ENCODE measurements at regions not wholly inside any gene's neighbourhood (a gene's known extent, or its start where the extent isn't known, plus 50 kb on each side); places are given as distances from the start of the nearest gene placed in this dataset.

DNA sequence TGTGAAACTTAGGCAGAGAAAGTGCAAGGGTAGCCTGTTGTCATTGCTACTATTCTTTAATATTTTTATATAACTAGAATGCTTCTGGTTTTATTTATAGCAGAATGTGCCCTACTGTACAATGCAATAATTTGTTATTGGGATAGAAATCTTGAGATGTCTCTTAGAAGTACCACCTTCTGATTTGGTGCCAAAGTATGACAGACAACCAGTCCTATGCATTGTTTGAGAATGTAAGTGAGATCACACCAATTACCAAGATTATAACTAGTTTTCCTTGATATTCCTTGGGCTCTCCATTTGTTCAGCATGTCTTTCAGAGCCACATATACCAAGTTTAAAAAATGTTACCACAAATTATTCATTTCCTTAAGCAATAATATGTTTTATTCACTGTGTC is 399.7 kb downstream of the CPS1 start:
- Histone ChIP-seq H3K36me3 (ENCODE audit: insufficient read depth, low read length) (no peaks in the 10 kb centered on the region), H3K4me3 (ENCODE audit: low read depth in 1 of 2, low read length in 2 of 2) (no peak overlapping the region), H2AFZ (ENCODE audit: low read depth, low read length) (no peak overlapping the region), H4K20me1 (ENCODE audit: insufficient read depth, low read length) (no peaks in the 10 kb centered on the region), H3K4me2 (ENCODE audit: insufficient read depth, low read length) (no peak overlapping the region), H3K27ac (ENCODE audit: low read length) (no peak overlapping the region), H3K27me3 (ENCODE audit: insufficient read depth, low read length, poor library complexity) (no peaks in the 10 kb centered on the region), H3K9me3 (ENCODE audit: insufficient read depth, low read length, severe bottlenecking) (no peaks in the 10 kb centered on the region), H3K9ac (ENCODE audit: low read depth, low read length) (no peak overlapping the region), H3K4me1 (ENCODE audit: insufficient read depth, low read length) (no peaks in the 10 kb centered on the region), H3K79me2 (ENCODE audit: insufficient read depth, low read length) (no peaks in the 10 kb centered on the region)
- TF ChIP-seq, protein P1, sequence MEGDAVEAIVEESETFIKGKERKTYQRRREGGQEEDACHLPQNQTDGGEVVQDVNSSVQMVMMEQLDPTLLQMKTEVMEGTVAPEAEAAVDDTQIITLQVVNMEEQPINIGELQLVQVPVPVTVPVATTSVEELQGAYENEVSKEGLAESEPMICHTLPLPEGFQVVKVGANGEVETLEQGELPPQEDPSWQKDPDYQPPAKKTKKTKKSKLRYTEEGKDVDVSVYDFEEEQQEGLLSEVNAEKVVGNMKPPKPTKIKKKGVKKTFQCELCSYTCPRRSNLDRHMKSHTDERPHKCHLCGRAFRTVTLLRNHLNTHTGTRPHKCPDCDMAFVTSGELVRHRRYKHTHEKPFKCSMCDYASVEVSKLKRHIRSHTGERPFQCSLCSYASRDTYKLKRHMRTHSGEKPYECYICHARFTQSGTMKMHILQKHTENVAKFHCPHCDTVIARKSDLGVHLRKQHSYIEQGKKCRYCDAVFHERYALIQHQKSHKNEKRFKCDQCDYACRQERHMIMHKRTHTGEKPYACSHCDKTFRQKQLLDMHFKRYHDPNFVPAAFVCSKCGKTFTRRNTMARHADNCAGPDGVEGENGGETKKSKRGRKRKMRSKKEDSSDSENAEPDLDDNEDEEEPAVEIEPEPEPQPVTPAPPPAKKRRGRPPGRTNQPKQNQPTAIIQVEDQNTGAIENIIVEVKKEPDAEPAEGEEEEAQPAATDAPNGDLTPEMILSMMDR (IDR thresholded peaks at IDR 0.05; ENCODE audit: borderline replicate concordance, extremely low read depth, low read length, poor library complexity, severe bottlenecking) = no peak
- TF ChIP-seq EZH2 (IDR thresholded peaks at IDR 0.05; ENCODE audit: borderline replicate concordance, low read depth, low read length, severe bottlenecking) = no peak
- ATAC-seq (ENCODE audit: insufficient read depth, low read depth) (no peak), DNase-seq (no peak)

DNA sequence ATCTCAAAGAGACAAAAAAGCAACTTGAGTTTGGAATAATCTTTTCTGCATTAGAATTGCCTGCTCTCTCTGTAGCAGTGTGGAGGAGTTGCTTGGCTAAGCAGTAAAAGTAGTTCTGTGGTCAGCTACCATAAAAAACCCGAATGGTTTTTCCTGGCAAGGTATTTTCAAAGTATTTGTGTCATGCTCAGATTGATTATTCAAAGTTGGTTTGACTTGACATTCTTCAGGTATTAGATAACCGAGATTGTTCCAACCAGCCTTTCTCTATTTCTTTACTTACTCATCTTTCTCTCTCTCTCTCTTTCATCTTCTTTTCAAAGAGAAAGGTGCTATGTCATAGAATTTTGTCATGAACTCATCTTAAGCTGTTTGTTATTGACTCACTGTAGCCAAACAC is 404.9 kb downstream of the CPS1 start:
- Histone ChIP-seq H3K79me2 (ENCODE audit: insufficient read depth, low read length) (no peaks in the 10 kb centered on the region), H3K4me3 (ENCODE audit: low read depth in 1 of 2, low read length in 2 of 2) (no peak overlapping the region), H3K36me3 (ENCODE audit: insufficient read depth, low read length) (no peaks in the 10 kb centered on the region), H2AFZ (ENCODE audit: low read depth, low read length) (no peak overlapping the region), H3K4me1 (ENCODE audit: insufficient read depth, low read length) (no peaks in the 10 kb centered on the region), H4K20me1 (ENCODE audit: insufficient read depth, low read length) (no peaks in the 10 kb centered on the region), H3K4me2 (ENCODE audit: insufficient read depth, low read length) (no peak overlapping the region), H3K27me3 (ENCODE audit: insufficient read depth, low read length, poor library complexity) (no peaks in the 10 kb centered on the region), H3K27ac (ENCODE audit: low read length) (no peak overlapping the region), H3K9me3 (ENCODE audit: insufficient read depth, low read length, severe bottlenecking) (no peaks in the 10 kb centered on the region), H3K9ac (ENCODE audit: low read depth, low read length) (no peak overlapping the region)
- no peak for ATAC-seq (ENCODE audit: insufficient read depth, low read depth)
- DNase-seq = no peak
- TF ChIP-seq, protein P1 (IDR thresholded peaks at IDR 0.05; ENCODE audit: borderline replicate concordance, extremely low read depth, low read length, poor library complexity, severe bottlenecking) = no peak
- no peak for TF ChIP-seq EZH2 (IDR thresholded peaks at IDR 0.05; ENCODE audit: borderline replicate concordance, low read depth, low read length, severe bottlenecking)

DNA sequence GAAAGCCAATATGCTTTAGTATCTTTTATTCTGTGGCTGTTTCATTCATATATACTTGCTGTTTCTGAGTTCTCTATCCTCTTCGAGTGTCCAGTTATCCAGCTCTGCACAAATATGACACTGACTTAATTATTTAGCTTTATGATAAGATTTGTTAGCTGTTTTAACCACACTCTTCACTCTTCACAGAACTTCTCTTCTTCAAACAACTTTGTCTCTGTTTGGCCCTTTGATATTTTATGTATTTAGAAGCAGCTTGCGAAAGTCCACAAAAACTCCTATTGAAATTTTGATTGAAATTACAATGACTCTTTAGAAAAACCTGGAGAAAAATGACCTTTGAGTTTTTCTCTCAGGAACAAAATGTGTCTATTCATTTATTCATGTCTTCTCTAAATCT is 407.0 kb downstream of the CPS1 start:
- H3K27ac ChIP-seq (ENCODE audit: low read length) = no peak overlapping the region
- ATAC-seq (ENCODE audit: insufficient read depth, low read depth) (no peak), DNase-seq (no peak)
- no peak overlapping the region for H3K9ac ChIP-seq (ENCODE audit: low read depth, low read length)
- no peaks in the 10 kb centered on the region for H4K20me1 ChIP-seq (ENCODE audit: insufficient read depth, low read length)
- H3K36me3 ChIP-seq (ENCODE audit: insufficient read depth, low read length) = no peaks in the 10 kb centered on the region
- TF ChIP-seq, protein P1 (IDR thresholded peaks at IDR 0.05; ENCODE audit: borderline replicate concordance, extremely low read depth, low read length, poor library complexity, severe bottlenecking) = no peak
- no peak for TF ChIP-seq EZH2 (IDR thresholded peaks at IDR 0.05; ENCODE audit: borderline replicate concordance, low read depth, low read length, severe bottlenecking)
- H3K9me3 ChIP-seq (ENCODE audit: insufficient read depth, low read length, severe bottlenecking) = no peaks in the 10 kb centered on the region
- no peaks in the 10 kb centered on the region for H3K4me1 ChIP-seq (ENCODE audit: insufficient read depth, low read length)
- H3K27me3 ChIP-seq (ENCODE audit: insufficient read depth, low read length, poor library complexity) = no peaks in the 10 kb centered on the region
- no peaks in the 10 kb centered on the region for H3K79me2 ChIP-seq (ENCODE audit: insufficient read depth, low read length)
- H3K4me2 ChIP-seq (ENCODE audit: insufficient read depth, low read length) = no peak overlapping the region
- H3K4me3 ChIP-seq (ENCODE audit: low read depth in 1 of 2, low read length in 2 of 2) = no peak overlapping the region
- no peak overlapping the region for H2AFZ ChIP-seq (ENCODE audit: low read depth, low read length)

Data from DND-41 (cell line).